Spleen (tissue), 7 donors: ENCODE measurements at regions not wholly inside any gene's neighbourhood (a gene's known extent, or its start where the extent isn't known, plus 50 kb on each side); places are given as distances from the start of the nearest gene placed in this dataset.

ENCODE experiments used
- POLR2A ChIP-seq, 3 donors: fragments of 450-650 bp; IDR thresholded peaks; one replicate each; pipeline ENCODE4 v1.5.1; 2017; ENCODE audit warnings: antibody characterized with exemption in 3 of 3, mild to moderate bottlenecking in 1 of 3
- POLR2AphosphoS5 ChIP-seq, 3 donors: sonication (generic); formaldehyde crosslinking; IDR thresholded peaks; one replicate each; pipeline ENCODE4 v1.5.1; 2017; ENCODE audit warnings: antibody characterized with exemption in 3 of 3
- TF ChIP-seq, protein P1 (sequence below), 11 experiments: fragments of 200-600 bp in 7 of 11; fragments of 450-650 bp in 4 of 11; sonication (generic) in 4 of 11; IDR thresholded peaks in 8 of 11; conservative IDR thresholded peaks in 3 of 11; 1 replicate in 7 of 11; 2 replicates in 4 of 11; pipeline versions ENCODE4 v1.4.0 to v1.8.0; 2016 to 2021; ENCODE audit warnings: antibody characterized with exemption in 11 of 11, inconsistent platforms in 4 of 11, mild to moderate bottlenecking in 1 of 11
- donor health status: DM: no; HTN: no; CAD: no; lungs with moderate emphysema.
- donor health status: DM: no; HTN: no; CAD: no.
- donor health status: DM: no; HTN: no; CAD: no.

GRCh38 chr2:228799208-228799588, 471.9 kb downstream of the PID1 start:
- TF ChIP-seq, protein P1, sequence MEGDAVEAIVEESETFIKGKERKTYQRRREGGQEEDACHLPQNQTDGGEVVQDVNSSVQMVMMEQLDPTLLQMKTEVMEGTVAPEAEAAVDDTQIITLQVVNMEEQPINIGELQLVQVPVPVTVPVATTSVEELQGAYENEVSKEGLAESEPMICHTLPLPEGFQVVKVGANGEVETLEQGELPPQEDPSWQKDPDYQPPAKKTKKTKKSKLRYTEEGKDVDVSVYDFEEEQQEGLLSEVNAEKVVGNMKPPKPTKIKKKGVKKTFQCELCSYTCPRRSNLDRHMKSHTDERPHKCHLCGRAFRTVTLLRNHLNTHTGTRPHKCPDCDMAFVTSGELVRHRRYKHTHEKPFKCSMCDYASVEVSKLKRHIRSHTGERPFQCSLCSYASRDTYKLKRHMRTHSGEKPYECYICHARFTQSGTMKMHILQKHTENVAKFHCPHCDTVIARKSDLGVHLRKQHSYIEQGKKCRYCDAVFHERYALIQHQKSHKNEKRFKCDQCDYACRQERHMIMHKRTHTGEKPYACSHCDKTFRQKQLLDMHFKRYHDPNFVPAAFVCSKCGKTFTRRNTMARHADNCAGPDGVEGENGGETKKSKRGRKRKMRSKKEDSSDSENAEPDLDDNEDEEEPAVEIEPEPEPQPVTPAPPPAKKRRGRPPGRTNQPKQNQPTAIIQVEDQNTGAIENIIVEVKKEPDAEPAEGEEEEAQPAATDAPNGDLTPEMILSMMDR (IDR thresholded peaks at IDR 0.05 in 8 of 11, conservative IDR thresholded peaks at IDR 0.05 in 3 of 11): no peak
- TF ChIP-seq POLR2A (IDR thresholded peaks at IDR 0.05) (no peak), POLR2AphosphoS5 (IDR thresholded peaks at IDR 0.05) (no peak)
